ENCODE measurements at regions not wholly inside any gene's neighbourhood (a gene's known extent, or its start where the extent isn't known, plus 50 kb on each side); places are given as distances from the start of the nearest gene placed in this dataset.
A peak's percentile ranks its signal among the peaks of the same experiment; 100 is the strongest.

- Histone ChIP-seq H3K27ac (ENCODE audit: low read depth in 1 of 2, low read length in 2 of 2) (no peak overlapping the region), H3K4me1 (ENCODE audit: control insufficient read depth in 4 of 4, insufficient read depth in 4 of 4, low read length in 3 of 4) (peaks cover 0 to 22% (median 11%) of the 10 kb centered on the region in 4 donors), H3K27me3 (ENCODE audit: control insufficient read depth in 4 of 4, insufficient read depth in 4 of 4, low read length in 3 of 4) (no peaks in the 10 kb centered on the region), H3K4me3 (ENCODE audit: low read depth in 1 of 3, low read length in 3 of 3) (no peak overlapping the region), H3K36me3 (ENCODE audit: control insufficient read depth in 4 of 4, insufficient read depth in 3 of 4, low read depth in 1 of 4, low read length in 3 of 4) (no peaks in the 10 kb centered on the region), H3K9ac (ENCODE audit: low read depth in 1 of 2, low read length in 2 of 2) (no peak overlapping the region), H3K9me3 (ENCODE audit: control insufficient read depth in 4 of 4, low read length in 3 of 4) (no peaks in the 10 kb centered on the region)
- no peak for DNase-seq (ENCODE audit: low spot score)
- 87% methylated on average over 4 of the region's 4 CpGs for WGBS
- TF ChIP-seq FOXA1 (IDR thresholded peaks at IDR 0.05) (no peak), REST (IDR thresholded peaks at IDR 0.05) (no peak), FOXA2 (IDR thresholded peaks at IDR 0.05) (no peak), SP1 (IDR thresholded peaks at IDR 0.05) (no peak), EGR1 (IDR thresholded peaks at IDR 0.05; ENCODE audit: low read depth in 2 of 2) (no peak), RXRA (IDR thresholded peaks at IDR 0.05) (no peak), HNF4A (conservative IDR thresholded peaks at IDR 0.05) (no peak), TAF1 (conservative IDR thresholded peaks at IDR 0.05) (no peak), HNF4G (IDR thresholded peaks at IDR 0.05) (no peak), GABPA (IDR thresholded peaks at IDR 0.05 in 1 of 2, conservative IDR thresholded peaks at IDR 0.05 in 1 of 2) (no peak), JUND (IDR thresholded peaks at IDR 0.05) (no peak), YY1 (IDR thresholded peaks at IDR 0.05) (no peak)
- TF ChIP-seq, protein P1, sequence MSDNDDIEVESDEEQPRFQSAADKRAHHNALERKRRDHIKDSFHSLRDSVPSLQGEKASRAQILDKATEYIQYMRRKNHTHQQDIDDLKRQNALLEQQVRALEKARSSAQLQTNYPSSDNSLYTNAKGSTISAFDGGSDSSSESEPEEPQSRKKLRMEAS (IDR thresholded peaks at IDR 0.05) = no peak
- TF ChIP-seq, protein P2, sequence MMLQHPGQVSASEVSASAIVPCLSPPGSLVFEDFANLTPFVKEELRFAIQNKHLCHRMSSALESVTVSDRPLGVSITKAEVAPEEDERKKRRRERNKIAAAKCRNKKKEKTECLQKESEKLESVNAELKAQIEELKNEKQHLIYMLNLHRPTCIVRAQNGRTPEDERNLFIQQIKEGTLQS (IDR thresholded peaks at IDR 0.05) = no peak
Observed at GRCh38 chr2:61712060-61712459, 141.8 kb downstream of the FAM161A start.

DNA sequence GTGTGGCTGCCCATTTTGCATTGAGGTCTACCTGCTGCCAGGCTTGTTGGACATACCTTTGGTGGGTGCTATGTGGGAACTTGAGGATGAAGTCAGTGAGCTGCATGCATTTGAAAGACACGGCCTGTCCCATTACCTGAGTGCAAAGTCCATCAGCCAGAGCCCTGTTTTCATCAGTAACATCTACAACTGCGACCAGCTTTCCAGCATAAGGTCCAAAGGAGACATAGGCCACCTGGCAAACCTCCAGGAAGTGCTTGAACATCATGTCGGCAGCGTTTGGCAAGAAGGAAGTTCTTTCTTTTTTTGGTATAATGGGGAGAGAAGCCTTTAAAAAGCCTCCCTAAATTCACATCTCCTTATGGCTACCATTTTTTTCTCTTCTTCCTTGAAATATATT lies 143.1 kb downstream of the FAM161A start:
- H3K9ac ChIP-seq (ENCODE audit: low read depth in 1 of 2, low read length in 2 of 2) = no peak overlapping the region
- no peak for DNase-seq (ENCODE audit: low spot score)

More for the DNA sequence above, 143.1 kb downstream of the FAM161A start:
- TF ChIP-seq, protein P3, sequence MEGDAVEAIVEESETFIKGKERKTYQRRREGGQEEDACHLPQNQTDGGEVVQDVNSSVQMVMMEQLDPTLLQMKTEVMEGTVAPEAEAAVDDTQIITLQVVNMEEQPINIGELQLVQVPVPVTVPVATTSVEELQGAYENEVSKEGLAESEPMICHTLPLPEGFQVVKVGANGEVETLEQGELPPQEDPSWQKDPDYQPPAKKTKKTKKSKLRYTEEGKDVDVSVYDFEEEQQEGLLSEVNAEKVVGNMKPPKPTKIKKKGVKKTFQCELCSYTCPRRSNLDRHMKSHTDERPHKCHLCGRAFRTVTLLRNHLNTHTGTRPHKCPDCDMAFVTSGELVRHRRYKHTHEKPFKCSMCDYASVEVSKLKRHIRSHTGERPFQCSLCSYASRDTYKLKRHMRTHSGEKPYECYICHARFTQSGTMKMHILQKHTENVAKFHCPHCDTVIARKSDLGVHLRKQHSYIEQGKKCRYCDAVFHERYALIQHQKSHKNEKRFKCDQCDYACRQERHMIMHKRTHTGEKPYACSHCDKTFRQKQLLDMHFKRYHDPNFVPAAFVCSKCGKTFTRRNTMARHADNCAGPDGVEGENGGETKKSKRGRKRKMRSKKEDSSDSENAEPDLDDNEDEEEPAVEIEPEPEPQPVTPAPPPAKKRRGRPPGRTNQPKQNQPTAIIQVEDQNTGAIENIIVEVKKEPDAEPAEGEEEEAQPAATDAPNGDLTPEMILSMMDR (IDR thresholded peaks at IDR 0.05; ENCODE audit: low read depth, low read length, missing input control) = no peak
- peak; percentile 72 to 76 for TF ChIP-seq RXRA (IDR thresholded peaks at IDR 0.05)
- peak; percentile 88 for TF ChIP-seq YY1 (IDR thresholded peaks at IDR 0.05)
- no peak for TF ChIP-seq TAF1 (conservative IDR thresholded peaks at IDR 0.05)
- TF ChIP-seq NR2F2 (IDR thresholded peaks at IDR 0.05) = no peak
- peak; percentile 99 for TF ChIP-seq HNF4A (conservative IDR thresholded peaks at IDR 0.05)
- TF ChIP-seq EGR1 (IDR thresholded peaks at IDR 0.05; ENCODE audit: low read depth in 2 of 2) = no peak
- peak; percentile 25 for TF ChIP-seq FOXA2 (IDR thresholded peaks at IDR 0.05)
- peak; percentile 77 for TF ChIP-seq REST (IDR thresholded peaks at IDR 0.05)
- TF ChIP-seq HNF4G (IDR thresholded peaks at IDR 0.05) = peak; percentile 94
- TF ChIP-seq RAD21 (IDR thresholded peaks at IDR 0.05) = peak; percentile 36 to 61
- TF ChIP-seq, protein P1 (IDR thresholded peaks at IDR 0.05) = peak; percentile 65
- peak; percentile 31 to 74 for TF ChIP-seq JUND (IDR thresholded peaks at IDR 0.05)
- TF ChIP-seq FOXA1 (IDR thresholded peaks at IDR 0.05) = no peak
- TF ChIP-seq, protein P2 (IDR thresholded peaks at IDR 0.05) = peak; percentile 21
- peak; percentile 97 for TF ChIP-seq SP1 (IDR thresholded peaks at IDR 0.05)
- TF ChIP-seq, protein P4, sequence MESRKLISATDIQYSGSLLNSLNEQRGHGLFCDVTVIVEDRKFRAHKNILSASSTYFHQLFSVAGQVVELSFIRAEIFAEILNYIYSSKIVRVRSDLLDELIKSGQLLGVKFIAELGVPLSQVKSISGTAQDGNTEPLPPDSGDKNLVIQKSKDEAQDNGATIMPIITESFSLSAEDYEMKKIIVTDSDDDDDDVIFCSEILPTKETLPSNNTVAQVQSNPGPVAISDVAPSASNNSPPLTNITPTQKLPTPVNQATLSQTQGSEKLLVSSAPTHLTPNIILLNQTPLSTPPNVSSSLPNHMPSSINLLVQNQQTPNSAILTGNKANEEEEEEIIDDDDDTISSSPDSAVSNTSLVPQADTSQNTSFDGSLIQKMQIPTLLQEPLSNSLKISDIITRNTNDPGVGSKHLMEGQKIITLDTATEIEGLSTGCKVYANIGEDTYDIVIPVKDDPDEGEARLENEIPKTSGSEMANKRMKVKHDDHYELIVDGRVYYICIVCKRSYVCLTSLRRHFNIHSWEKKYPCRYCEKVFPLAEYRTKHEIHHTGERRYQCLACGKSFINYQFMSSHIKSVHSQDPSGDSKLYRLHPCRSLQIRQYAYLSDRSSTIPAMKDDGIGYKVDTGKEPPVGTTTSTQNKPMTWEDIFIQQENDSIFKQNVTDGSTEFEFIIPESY (IDR thresholded peaks at IDR 0.05) = peak; percentile 78
- no peak for TF ChIP-seq GABPA (IDR thresholded peaks at IDR 0.05 in 1 of 2, conservative IDR thresholded peaks at IDR 0.05 in 1 of 2)
- H3K27me3 ChIP-seq (ENCODE audit: control insufficient read depth in 4 of 4, insufficient read depth in 4 of 4, low read length in 3 of 4) = no peaks in the 10 kb centered on the region
- peak overlapping the region; percentile 0 to 25 for H3K27ac ChIP-seq (ENCODE audit: low read depth in 1 of 2, low read length in 2 of 2)
- 18% methylated on average over 4 of the region's 4 CpGs for WGBS
- H3K4me3 ChIP-seq (ENCODE audit: low read depth in 1 of 3, low read length in 3 of 3) = no peak overlapping the region
- no peaks in the 10 kb centered on the region for H3K9me3 ChIP-seq (ENCODE audit: control insufficient read depth in 4 of 4, low read length in 3 of 4)
- H3K36me3 ChIP-seq (ENCODE audit: control insufficient read depth in 4 of 4, insufficient read depth in 3 of 4, low read depth in 1 of 4, low read length in 3 of 4) = no peaks in the 10 kb centered on the region
- peaks cover 0 to 22% (median 11%) of the 10 kb centered on the region in 4 donors for H3K4me1 ChIP-seq (ENCODE audit: control insufficient read depth in 4 of 4, insufficient read depth in 4 of 4, low read length in 3 of 4)

All from liver (tissue), 8 donors.